B cell (primary cell): ENCODE measurements at regions not wholly inside any gene's neighbourhood (a gene's known extent, or its start where the extent isn't known, plus 50 kb on each side); places are given as distances from the start of the nearest gene placed in this dataset.

Experiments used
- ATAC-seq: fragments of 200-7000 bp; cut with Tn5 transposase; one replicate; pipeline ENCODE4 v1.10.0; 2021; ENCODE audit warnings: low read depth, mild to moderate bottlenecking, moderate number of reproducible peaks, moderate library complexity
- CTCF ChIA-PET: fragments of 350-600 bp; sonication (Branson Sonifier 250); formaldehyde crosslinking; loops from one replicate; lab custom pipeline; 2021; ENCODE audit warnings: antibody characterized with exemption, inconsistent platforms; lab: Charles Lee
- POLR2A ChIA-PET: fragments of 350-600 bp; sonication (Branson Sonifier 250); formaldehyde crosslinking; loops from one replicate; lab custom pipeline; 2021; ENCODE audit warnings: antibody characterized with exemption; lab: Charles Lee
- DNase-seq: peaks from one replicate; pipeline ENCODE4 v3.0.0; 2013
- H2AFZ ChIP-seq: 2 replicates; pipeline ENCODE4 v1.6.1; 2012; ENCODE audit warnings: mild to moderate bottlenecking, low read depth, low read length; ENCODE audit not compliant: insufficient read depth, poor library complexity, severe bottlenecking
- H3K27ac ChIP-seq, 2 donors: 1 replicate in 1 of 2; 2 replicates in 1 of 2; pipeline ENCODE4 v1.5.1; 2012 to 2013; ENCODE audit warnings: low read length in 2 of 2, mild to moderate bottlenecking in 2 of 2, moderate library complexity in 1 of 2
- H3K27me3 ChIP-seq, 4 experiments: fragments of 200-600 bp in 1 of 4; sonication (generic) in 1 of 4; replicated peaks in 1 of 4; 1 replicate in 2 of 4; 2 replicates in 2 of 4; pipeline versions ENCODE4 v1.6.1 to v1.7.0; 2013 to 2016; ENCODE audit warnings: low read length in 3 of 4, mild to moderate bottlenecking in 2 of 4, mixed read lengths in 1 of 4, moderate library complexity in 1 of 4; ENCODE audit not compliant: insufficient read depth in 4 of 4, control insufficient read depth in 3 of 4; ENCODE audit errors: control extremely low read depth in 1 of 4
- H3K36me3 ChIP-seq, 2 experiments: replicated peaks in 1 of 2; 1 replicate in 1 of 2; 2 replicates in 1 of 2; pipeline versions ENCODE4 v1.6.1 to v1.7.1; 2013; ENCODE audit warnings: low read length in 1 of 2; ENCODE audit not compliant: insufficient read depth in 2 of 2, control insufficient read depth in 1 of 2; ENCODE audit errors: control extremely low read depth in 1 of 2, extremely low read depth in 1 of 2
- H3K4me1 ChIP-seq, 2 donors: fragments of 200-600 bp in 1 of 2; sonication (generic) in 1 of 2; 1 replicate in 1 of 2; 2 replicates in 1 of 2; pipeline versions ENCODE4 v1.5.1 to v1.6.1; 2013 to 2017; ENCODE audit warnings: low read length in 2 of 2; ENCODE audit not compliant: control insufficient read depth in 2 of 2, insufficient read depth in 2 of 2
- H3K4me2 ChIP-seq: replicated peaks from 2 replicates; pipeline ENCODE3; 2012; ENCODE audit warnings: mild to moderate bottlenecking, low read depth, low read length; ENCODE audit not compliant: poor library complexity, severe bottlenecking
- H3K4me3 ChIP-seq, 5 experiments: fragments of 200-600 bp in 1 of 5; sonication (generic) in 1 of 5; 1 replicate in 3 of 5; 2 replicates in 2 of 5; pipeline versions ENCODE4 v1.5.1 to v1.7.0; 2011 to 2016; ENCODE audit warnings: low read length in 4 of 5, mild to moderate bottlenecking in 4 of 5, low read depth in 2 of 5, control low read depth in 1 of 5, moderate library complexity in 1 of 5; ENCODE audit not compliant: insufficient read depth in 1 of 5; ENCODE audit errors: control extremely low read depth in 1 of 5, extremely low read depth in 1 of 5
- H3K79me2 ChIP-seq: fragments of 200-600 bp; sonication (generic); one replicate; pipeline ENCODE4 v1.6.0; 2016; ENCODE audit warnings: low read length; ENCODE audit not compliant: control insufficient read depth, insufficient read depth
- H3K9ac ChIP-seq: fragments of 200-600 bp; sonication (generic); 2 replicates; pipeline ENCODE4 v1.6.1; 2017; ENCODE audit warnings: mild to moderate bottlenecking, low read length, moderate library complexity
- H3K9me3 ChIP-seq, 3 donors: one replicate each; pipeline versions ENCODE4 v1.6.1 to v1.7.1; 2013; ENCODE audit warnings: low read length in 2 of 3; ENCODE audit not compliant: control insufficient read depth in 2 of 3, insufficient read depth in 1 of 3; ENCODE audit errors: control extremely low read depth in 1 of 3
- H4K20me1 ChIP-seq: 2 replicates; pipeline ENCODE4 v1.6.0; 2012; ENCODE audit warnings: mild to moderate bottlenecking, low read length; ENCODE audit not compliant: insufficient read depth, control insufficient read depth, poor library complexity, severe bottlenecking
- H3K27ac Mint-ChIP-seq: one replicate; pipeline ENCODE4 v1.8.0; 2021; ENCODE audit warnings: mixed read lengths
- H3K27me3 Mint-ChIP-seq: one replicate; pipeline ENCODE4 v1.8.0; 2021; ENCODE audit warnings: mixed read lengths
- H3K4me1 Mint-ChIP-seq: one replicate; pipeline ENCODE4 v1.8.0; 2021; ENCODE audit warnings: mixed read lengths
- H3K4me3 Mint-ChIP-seq: one replicate; pipeline ENCODE4 v1.8.0; 2021; ENCODE audit warnings: mixed read lengths
- H3K9me3 Mint-ChIP-seq: one replicate; pipeline ENCODE4 v1.8.0; 2022; ENCODE audit warnings: mixed read lengths; ENCODE audit not compliant: insufficient read depth
- CTCF ChIP-seq: fragments of 200-600 bp; IDR thresholded peaks from one replicate; pipeline ENCODE4 v1.8.0; 2022; ENCODE audit warnings: antibody characterized with exemption, mild to moderate bottlenecking
- EZH2 ChIP-seq: IDR thresholded peaks from 2 replicates; pipeline ENCODE4 v1.6.1; 2012; ENCODE audit warnings: borderline replicate concordance, low read depth, mild to moderate bottlenecking, moderate library complexity, low read length; ENCODE audit not compliant: insufficient read depth, poor library complexity, severe bottlenecking
- WGBS: methylation state at CpG from one replicate; pipeline ENCODE4 v1.1.5; 2013; ENCODE audit warnings: missing lambda C conversion rate; ENCODE audit not compliant: insufficient coverage; 5-methylcytosine and 5-hydroxymethylcytosine counted together
- intact Hi-C: fragments of 100-400 bp; cut with micrococcal nuclease; formaldehyde crosslinking; loops from one replicate; pipeline ENCODE4 v1.10.0; 2022

GRCh38 chr1:219283541-219283940, 109.9 kb downstream of the LYPLAL1 start:
- no peak overlapping the region for H3K4me3 ChIP-seq
- no peaks in the 10 kb centered on the region for H3K36me3 ChIP-seq
- H3K9me3 ChIP-seq: no peaks in the 10 kb centered on the region
- Mint-ChIP-seq H3K27ac (no peak overlapping the region), H3K27me3 (no peaks in the 10 kb centered on the region), H3K4me1 (no peaks in the 10 kb centered on the region), H3K4me3 (no peak overlapping the region), H3K9me3 (peaks cover 2% of the 10 kb centered on the region)
- H2AFZ ChIP-seq: no peak overlapping the region
- ChIA-PET CTCF (no interaction called here), POLR2A (no interaction called here)
- ATAC-seq (no peak), DNase-seq (no peak)
- no peaks in the 10 kb centered on the region for H3K4me1 ChIP-seq
- no peak overlapping the region for H3K27ac ChIP-seq
- no peak overlapping the region for H3K9ac ChIP-seq
- intact Hi-C loops: no loop called here
- H3K4me2 ChIP-seq: no peak overlapping the region
- no peaks in the 10 kb centered on the region for H4K20me1 ChIP-seq
- H3K79me2 ChIP-seq: no peaks in the 10 kb centered on the region
- H3K27me3 ChIP-seq: no peaks in the 10 kb centered on the region
- TF ChIP-seq CTCF (no peak), EZH2 (no peak)

- POLR2A ChIA-PET: no interaction called here
- no peak overlapping the region for H3K4me3 Mint-ChIP-seq
- intact Hi-C loops: no loop called here
- Histone ChIP-seq H4K20me1 (no peaks in the 10 kb centered on the region), H3K27me3 (no peaks in the 10 kb centered on the region), H3K36me3 (no peaks in the 10 kb centered on the region), H3K79me2 (no peaks in the 10 kb centered on the region), H3K4me1 (no peaks in the 10 kb centered on the region), H2AFZ (no peak overlapping the region), H3K27ac (no peak overlapping the region), H3K4me3 (no peak overlapping the region), H3K9me3 (no peaks in the 10 kb centered on the region), H3K4me2 (no peak overlapping the region), H3K9ac (no peak overlapping the region)
- DNase-seq (no peak), ATAC-seq (no peak)
- H3K4me1 Mint-ChIP-seq: no peaks in the 10 kb centered on the region
- no CpG with 5 or more reads among the region's 2 CpGs for WGBS
- no peak for TF ChIP-seq EZH2
- no peaks in the 10 kb centered on the region for H3K9me3 Mint-ChIP-seq
- CTCF ChIA-PET: no interaction called here
- no peak overlapping the region for H3K27ac Mint-ChIP-seq
- no peaks in the 10 kb centered on the region for H3K27me3 Mint-ChIP-seq
Measured at GRCh38 chr1:219281831-219282230, 108.2 kb downstream of the LYPLAL1 start.
